Epithelial cell of proximal tubule (primary cell): ENCODE measurements at regions not wholly inside any gene's neighbourhood (a gene's known extent, or its start where the extent isn't known, plus 50 kb on each side); places are given as distances from the start of the nearest gene placed in this dataset.
"Not testable (repeated sequence)": the region's sequence is repeated elsewhere in the genome, so short reads cannot be mapped to it uniquely, and the experiment has no call there.

Experiments used
- DNase-seq: peaks from one replicate; pipeline ENCODE4 v3.0.0-alpha.2; 2011; ENCODE audit warnings: low read depth
- H3K4me3 ChIP-seq: 2 replicates; pipeline ENCODE4 v1.5.1; 2011; ENCODE audit warnings: low read depth, mild to moderate bottlenecking, low read length
- TF ChIP-seq, protein P1 (sequence below): conservative IDR thresholded peaks from 2 replicates; pipeline ENCODE4 v1.5.1; 2012; ENCODE audit warnings: low read depth, mild to moderate bottlenecking, low read length

DNA sequence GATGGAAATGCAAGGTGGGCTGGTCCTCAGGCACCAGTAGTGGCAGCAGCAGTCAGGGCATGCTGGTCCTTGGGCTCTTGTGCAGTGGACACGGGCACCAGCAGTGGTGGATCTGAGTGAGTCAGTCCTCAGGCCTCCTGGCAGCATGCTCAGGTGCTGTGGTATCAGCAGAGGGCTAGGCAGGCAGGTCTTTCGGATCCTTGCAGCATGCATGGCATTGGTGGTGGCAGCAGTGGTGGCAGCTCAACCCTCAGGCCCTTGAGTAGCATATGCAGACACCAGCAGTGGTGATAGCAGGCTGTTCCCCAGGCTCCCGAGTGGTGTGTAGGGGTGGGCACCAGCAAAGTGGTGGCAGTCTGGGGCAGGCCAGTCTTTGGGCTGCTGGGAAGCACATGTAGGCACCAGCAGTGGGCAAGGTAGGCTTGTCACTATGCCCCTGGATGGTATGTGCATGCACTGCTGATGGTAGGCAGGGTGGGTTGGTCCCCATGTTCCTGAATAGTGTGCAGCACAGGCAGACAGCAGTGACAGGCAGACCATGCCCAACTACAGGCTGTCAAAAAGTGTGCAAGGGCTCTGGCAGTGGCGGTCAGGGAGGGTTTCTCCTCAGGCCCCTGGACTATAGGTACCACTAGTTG is 606.0 kb downstream of the ADCYAP1 start:
- no peak for DNase-seq
- TF ChIP-seq, protein P1, sequence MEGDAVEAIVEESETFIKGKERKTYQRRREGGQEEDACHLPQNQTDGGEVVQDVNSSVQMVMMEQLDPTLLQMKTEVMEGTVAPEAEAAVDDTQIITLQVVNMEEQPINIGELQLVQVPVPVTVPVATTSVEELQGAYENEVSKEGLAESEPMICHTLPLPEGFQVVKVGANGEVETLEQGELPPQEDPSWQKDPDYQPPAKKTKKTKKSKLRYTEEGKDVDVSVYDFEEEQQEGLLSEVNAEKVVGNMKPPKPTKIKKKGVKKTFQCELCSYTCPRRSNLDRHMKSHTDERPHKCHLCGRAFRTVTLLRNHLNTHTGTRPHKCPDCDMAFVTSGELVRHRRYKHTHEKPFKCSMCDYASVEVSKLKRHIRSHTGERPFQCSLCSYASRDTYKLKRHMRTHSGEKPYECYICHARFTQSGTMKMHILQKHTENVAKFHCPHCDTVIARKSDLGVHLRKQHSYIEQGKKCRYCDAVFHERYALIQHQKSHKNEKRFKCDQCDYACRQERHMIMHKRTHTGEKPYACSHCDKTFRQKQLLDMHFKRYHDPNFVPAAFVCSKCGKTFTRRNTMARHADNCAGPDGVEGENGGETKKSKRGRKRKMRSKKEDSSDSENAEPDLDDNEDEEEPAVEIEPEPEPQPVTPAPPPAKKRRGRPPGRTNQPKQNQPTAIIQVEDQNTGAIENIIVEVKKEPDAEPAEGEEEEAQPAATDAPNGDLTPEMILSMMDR, result no peak
- H3K4me3 ChIP-seq, result no peak overlapping the region

DNA sequence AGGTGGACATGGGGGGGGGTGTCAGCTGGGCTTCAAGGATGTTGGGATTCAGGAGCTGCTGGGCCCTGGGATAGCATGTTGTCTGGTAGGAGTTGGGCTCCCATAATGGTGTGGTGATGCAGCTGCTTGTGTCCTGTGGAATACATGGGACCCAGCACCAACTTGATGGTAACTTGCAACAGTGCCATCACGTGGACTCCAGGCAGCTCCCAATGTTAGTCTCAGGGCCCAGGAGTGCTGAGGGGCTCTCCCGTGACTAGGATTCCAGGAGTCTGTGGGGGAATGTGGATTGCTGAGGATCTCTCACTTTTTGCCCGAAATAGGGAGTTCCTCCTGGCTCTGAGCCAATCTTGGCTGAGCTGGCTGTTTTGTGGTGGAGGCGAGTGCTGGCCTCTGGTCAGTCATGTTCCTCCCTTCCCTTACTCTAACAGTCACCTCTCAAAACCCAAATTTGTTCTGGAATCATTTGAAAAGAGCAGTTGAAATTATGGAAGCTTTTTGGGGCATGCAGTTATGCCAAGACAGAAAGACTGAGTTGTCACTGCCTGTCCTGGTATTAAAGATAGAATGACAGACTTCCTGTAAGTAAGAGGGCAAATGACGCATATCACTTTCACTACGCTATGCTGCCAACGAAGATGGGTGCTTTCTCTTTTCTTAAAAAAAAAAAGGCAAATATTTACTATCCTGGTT is 607.1 kb downstream of the ADCYAP1 start:
- TF ChIP-seq, protein P1, result no peak
- no peak overlapping the region for H3K4me3 ChIP-seq
- no peak for DNase-seq

DNA sequence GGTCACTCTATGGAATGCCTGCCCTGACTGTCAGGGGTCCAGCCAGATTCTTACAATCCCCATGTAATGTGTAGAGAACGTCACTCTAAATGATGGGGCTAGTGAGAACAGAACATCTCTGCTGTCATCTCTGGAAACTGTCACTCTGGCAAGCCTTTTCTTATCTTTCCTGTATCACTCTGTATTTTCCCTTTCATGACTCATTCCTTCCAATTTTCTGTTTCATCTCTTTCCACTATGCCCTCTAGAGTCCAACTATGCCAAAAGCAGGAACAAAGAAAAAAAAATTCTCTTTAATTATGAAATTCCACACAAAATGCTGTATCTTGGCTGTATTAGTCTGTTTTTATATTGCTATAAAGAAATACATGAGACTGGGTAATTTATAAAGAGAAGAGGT is 608.8 kb downstream of the ADCYAP1 start:
- H3K4me3 ChIP-seq, result no peak overlapping the region
- TF ChIP-seq, protein P1, result peak; percentile 35
- no peak for DNase-seq

DNA sequence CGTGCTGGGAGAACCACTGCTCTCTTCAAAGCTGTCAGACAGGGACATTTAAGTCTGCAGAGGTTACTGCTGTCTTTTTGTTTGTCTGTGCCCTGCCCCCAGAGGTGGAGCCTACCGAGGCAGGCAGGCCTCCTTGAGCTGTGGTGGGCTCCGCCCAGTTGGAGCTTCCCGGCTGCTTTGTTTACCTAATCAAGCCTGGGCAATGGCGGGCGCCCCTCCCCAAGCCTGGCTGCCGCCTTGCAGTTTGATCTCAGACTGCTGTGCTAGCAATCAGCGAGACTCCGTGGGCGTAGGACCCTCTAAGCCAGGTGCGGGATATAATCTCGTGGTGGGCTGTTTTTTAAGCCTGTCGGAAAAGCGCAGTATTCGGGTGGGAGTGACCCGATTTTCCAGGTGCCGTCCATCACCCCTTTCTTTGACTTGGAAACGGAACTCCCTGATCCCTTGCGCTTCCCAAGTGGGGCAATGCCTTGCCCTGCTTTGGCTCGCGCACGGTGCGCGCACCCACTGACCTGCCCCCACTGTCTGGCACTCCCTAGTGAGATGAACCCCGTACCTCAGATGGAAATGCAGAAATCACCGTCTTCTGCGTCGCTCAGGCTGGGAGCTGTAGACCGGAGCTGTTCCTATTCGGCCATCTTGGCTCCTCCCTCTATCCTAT is 617.0 kb downstream of the ADCYAP1 start:
- not testable (repeated sequence) for DNase-seq, H3K4me3 ChIP-seq

DNA sequence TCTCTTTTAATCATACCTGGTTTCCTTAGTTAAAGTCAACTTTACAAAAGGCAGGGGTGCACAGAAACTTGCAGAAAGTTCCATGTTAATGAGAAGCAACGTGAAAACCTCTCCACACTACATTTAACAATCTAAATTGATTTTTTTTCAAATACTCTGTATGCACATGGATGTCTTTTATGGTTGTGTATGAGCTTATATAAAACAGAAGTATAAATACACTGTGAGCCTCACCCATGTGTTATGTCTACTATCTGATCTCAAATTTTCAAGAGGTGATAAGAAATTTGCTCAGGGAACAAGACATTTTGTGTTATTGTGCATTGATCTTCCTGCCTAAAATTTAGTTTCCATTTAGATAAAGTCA is 617.6 kb downstream of the ADCYAP1 start:
- TF ChIP-seq, protein P1, result no peak
- H3K4me3 ChIP-seq, result no peak overlapping the region
- no peak for DNase-seq

DNA sequence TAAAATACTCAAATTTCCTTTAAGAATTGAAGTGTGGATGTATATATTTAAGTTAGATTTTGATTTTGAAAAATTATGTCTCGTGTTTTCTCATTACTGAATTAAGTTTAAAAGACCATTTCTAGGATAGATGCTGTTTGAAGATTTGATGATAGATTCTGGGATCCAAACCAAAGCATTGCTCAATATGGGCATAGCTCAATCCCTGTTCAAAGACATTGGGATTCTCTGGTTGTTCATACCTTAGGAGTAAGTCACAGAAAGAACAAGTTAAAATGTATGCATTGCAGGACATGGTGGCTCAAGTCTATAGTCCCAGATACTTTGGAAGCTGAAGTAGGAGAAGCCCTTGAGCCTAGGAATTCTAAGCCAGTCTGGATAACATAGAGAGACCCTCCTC is 622.3 kb downstream of the ADCYAP1 start:
- TF ChIP-seq, protein P1, result no peak
- no peak for DNase-seq
- no peak overlapping the region for H3K4me3 ChIP-seq

DNA sequence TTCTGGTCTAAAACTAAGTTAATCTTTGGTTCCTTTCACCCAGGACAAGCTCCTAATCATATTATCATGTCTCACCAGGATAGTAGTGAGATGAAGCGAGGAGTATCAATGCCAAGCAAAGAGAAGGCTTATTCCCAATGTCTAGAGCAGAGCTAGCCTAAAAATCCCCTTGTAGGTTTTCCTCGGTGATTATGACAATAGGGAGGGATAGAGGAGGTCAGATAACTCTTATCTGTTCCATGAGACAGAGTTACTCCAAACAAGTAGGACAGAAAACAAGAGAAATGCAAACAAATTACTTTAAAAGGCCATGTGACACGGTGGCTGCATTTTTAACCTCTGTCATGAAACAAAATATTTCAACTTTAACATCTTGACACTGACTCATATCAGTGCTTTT is 623.1 kb downstream of the ADCYAP1 start:
- H3K4me3 ChIP-seq, result no peak overlapping the region
- TF ChIP-seq, protein P1, result no peak
- DNase-seq, result no peak
